ENCODE measurements at regions not wholly inside any gene's neighbourhood (a gene's known extent, or its start where the extent isn't known, plus 50 kb on each side); places are given as distances from the start of the nearest gene placed in this dataset.

GRCh38 chr2:43047187-43047780 is 179.1 kb downstream of the ZFP36L2 start:
- TF ChIP-seq CTCF (conservative IDR thresholded peaks at IDR 0.05 in 1 of 2, IDR thresholded peaks at IDR 0.05 in 1 of 2; ENCODE audit: low read depth in 1 of 2, low read length in 2 of 2) (no peak), EZH2 (IDR thresholded peaks at IDR 0.05; ENCODE audit: low read length, missing control alignments) (no peak)

Data from fibroblast of lung (primary cell).